HL-60 (cell line): ENCODE measurements at regions not wholly inside any gene's neighbourhood (a gene's known extent, or its start where the extent isn't known, plus 50 kb on each side); places are given as distances from the start of the nearest gene placed in this dataset.

Source experiments
- CTCF ChIP-seq: IDR thresholded peaks from one replicate; pipeline ENCODE4 v1.5.1; 2011; ENCODE audit warnings: low read length, control low read depth, inconsistent platforms; ENCODE audit not compliant: insufficient read depth
- POLR2AphosphoS5 ChIP-seq: IDR thresholded peaks from 2 replicates; pipeline ENCODE4 v1.6.1; 2012; ENCODE audit warnings: low read depth
- SPI1 ChIP-seq: IDR thresholded peaks from 2 replicates; pipeline ENCODE4 v1.6.1; 2012; ENCODE audit warnings: low read depth, mild to moderate bottlenecking, borderline replicate concordance
- TF ChIP-seq, protein P1 (sequence below): IDR thresholded peaks from 2 replicates; pipeline ENCODE4 v1.6.1; 2012; ENCODE audit warnings: low read depth; ENCODE audit not compliant: insufficient replicate concordance

DNA sequence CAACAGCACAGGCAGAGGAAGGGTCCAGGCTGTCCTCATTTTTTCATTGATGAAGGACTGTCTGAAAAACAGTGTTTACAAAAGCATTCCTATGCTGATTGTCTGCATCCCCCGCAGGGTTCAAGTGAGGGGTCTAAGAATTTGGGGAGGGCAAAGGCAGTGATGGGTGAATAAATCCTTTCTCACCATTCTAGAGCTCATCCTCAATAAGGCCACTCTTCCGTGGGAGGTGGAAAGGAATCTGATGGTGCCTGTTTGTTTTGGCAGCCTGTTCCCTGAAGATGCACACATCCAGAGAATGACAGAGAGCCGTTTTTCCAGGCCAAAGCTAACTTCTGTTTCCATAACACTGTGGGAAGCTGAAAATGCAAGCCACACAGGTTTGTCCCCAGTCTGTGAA lies 164.5 kb downstream of the MOXD1 start:
- no peak for TF ChIP-seq CTCF
- no peak for TF ChIP-seq SPI1
- TF ChIP-seq, protein P1, sequence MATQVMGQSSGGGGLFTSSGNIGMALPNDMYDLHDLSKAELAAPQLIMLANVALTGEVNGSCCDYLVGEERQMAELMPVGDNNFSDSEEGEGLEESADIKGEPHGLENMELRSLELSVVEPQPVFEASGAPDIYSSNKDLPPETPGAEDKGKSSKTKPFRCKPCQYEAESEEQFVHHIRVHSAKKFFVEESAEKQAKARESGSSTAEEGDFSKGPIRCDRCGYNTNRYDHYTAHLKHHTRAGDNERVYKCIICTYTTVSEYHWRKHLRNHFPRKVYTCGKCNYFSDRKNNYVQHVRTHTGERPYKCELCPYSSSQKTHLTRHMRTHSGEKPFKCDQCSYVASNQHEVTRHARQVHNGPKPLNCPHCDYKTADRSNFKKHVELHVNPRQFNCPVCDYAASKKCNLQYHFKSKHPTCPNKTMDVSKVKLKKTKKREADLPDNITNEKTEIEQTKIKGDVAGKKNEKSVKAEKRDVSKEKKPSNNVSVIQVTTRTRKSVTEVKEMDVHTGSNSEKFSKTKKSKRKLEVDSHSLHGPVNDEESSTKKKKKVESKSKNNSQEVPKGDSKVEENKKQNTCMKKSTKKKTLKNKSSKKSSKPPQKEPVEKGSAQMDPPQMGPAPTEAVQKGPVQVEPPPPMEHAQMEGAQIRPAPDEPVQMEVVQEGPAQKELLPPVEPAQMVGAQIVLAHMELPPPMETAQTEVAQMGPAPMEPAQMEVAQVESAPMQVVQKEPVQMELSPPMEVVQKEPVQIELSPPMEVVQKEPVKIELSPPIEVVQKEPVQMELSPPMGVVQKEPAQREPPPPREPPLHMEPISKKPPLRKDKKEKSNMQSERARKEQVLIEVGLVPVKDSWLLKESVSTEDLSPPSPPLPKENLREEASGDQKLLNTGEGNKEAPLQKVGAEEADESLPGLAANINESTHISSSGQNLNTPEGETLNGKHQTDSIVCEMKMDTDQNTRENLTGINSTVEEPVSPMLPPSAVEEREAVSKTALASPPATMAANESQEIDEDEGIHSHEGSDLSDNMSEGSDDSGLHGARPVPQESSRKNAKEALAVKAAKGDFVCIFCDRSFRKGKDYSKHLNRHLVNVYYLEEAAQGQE, result no peak
- TF ChIP-seq POLR2AphosphoS5, result no peak
